ENCODE measurements at regions not wholly inside any gene's neighbourhood (a gene's known extent, or its start where the extent isn't known, plus 50 kb on each side); places are given as distances from the start of the nearest gene placed in this dataset.

DNA sequence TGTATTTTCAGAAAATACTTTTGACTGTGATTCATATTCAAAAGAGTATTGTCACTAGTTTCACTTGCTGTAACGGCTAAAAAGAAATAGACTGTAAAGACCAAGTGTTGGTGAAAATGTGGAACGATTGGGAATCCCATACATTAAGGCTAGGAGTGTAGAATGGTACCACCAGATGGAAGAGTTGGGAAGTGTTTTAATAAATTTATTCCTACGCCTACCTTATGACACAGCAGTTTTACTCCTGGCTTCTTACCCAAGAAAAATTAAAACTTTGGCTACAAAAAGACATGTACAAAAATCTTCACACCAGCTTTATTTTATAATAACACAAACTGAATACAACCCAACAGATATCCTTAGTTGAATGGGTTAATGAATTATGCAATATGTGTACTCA is 256.2 kb downstream of the TAF11L14 start:
- TF ChIP-seq, protein P1, sequence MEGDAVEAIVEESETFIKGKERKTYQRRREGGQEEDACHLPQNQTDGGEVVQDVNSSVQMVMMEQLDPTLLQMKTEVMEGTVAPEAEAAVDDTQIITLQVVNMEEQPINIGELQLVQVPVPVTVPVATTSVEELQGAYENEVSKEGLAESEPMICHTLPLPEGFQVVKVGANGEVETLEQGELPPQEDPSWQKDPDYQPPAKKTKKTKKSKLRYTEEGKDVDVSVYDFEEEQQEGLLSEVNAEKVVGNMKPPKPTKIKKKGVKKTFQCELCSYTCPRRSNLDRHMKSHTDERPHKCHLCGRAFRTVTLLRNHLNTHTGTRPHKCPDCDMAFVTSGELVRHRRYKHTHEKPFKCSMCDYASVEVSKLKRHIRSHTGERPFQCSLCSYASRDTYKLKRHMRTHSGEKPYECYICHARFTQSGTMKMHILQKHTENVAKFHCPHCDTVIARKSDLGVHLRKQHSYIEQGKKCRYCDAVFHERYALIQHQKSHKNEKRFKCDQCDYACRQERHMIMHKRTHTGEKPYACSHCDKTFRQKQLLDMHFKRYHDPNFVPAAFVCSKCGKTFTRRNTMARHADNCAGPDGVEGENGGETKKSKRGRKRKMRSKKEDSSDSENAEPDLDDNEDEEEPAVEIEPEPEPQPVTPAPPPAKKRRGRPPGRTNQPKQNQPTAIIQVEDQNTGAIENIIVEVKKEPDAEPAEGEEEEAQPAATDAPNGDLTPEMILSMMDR (IDR thresholded peaks at IDR 0.05): no peak
- TF ChIP-seq POLR2AphosphoS5 (IDR thresholded peaks at IDR 0.05; ENCODE audit: insufficient read depth in 1 of 2, low read depth in 1 of 2): no peak

Data from vagina (tissue), 2 donors.